GM21576 (cell line): ENCODE measurements at regions not wholly inside any gene's neighbourhood (a gene's known extent, or its start where the extent isn't known, plus 50 kb on each side); places are given as distances from the start of the nearest gene placed in this dataset.

ENCODE experiments used
- ATAC-seq: cut with Tn5 transposase; IDR thresholded peaks from one replicate; pipeline ENCODE4 v1.9.1; 2021; ENCODE audit warnings: mild to moderate bottlenecking, moderate library complexity; ENCODE audit not compliant: unreplicated experiment

GRCh38 chr12:126337556-126338441 lies 1272.6 kb downstream of the AACS start:
- ATAC-seq, result no peak

GRCh38 chr12:126342866-126343265 lies 1277.6 kb downstream of the AACS start:
- no peak for ATAC-seq

- no peak for ATAC-seq
These were observed 1278.1 kb downstream of the AACS start for GRCh38 chr12:126343321-126343720.

GRCh38 chr12:126346087-126346486 lies 1280.9 kb downstream of the AACS start:
- ATAC-seq, result no peak

- ATAC-seq, result no peak
These were observed 1282.2 kb downstream of the AACS start for GRCh38 chr12:126347421-126347820.

GRCh38 chr12:126349383-126349782 lies 1284.1 kb downstream of the AACS start:
- no peak for ATAC-seq

- ATAC-seq, result no peak
These were observed 1288.4 kb downstream of the AACS start for GRCh38 chr12:126353604-126354003.

GRCh38 chr12:126354633-126355032 lies 1289.4 kb downstream of the AACS start:
- ATAC-seq, result no peak

- ATAC-seq, result no peak
These were observed 1290.1 kb downstream of the AACS start for GRCh38 chr12:126355346-126355745.

- ATAC-seq, result no peak
These were observed 1293.6 kb downstream of the AACS start for GRCh38 chr12:126358806-126359205.

GRCh38 chr12:126359216-126359615 lies 1294.0 kb downstream of the AACS start:
- no peak for ATAC-seq

GRCh38 chr12:126361804-126362203 lies 1296.6 kb downstream of the AACS start:
- ATAC-seq, result no peak

GRCh38 chr12:126362493-126362892 lies 1297.3 kb downstream of the AACS start:
- ATAC-seq, result no peak

GRCh38 chr12:126362964-126363363 lies 1297.7 kb downstream of the AACS start:
- no peak for ATAC-seq

- ATAC-seq, result no peak
These were observed 1304.5 kb downstream of the AACS start for GRCh38 chr12:126369487-126370463.

- no peak for ATAC-seq
These were observed 1318.3 kb downstream of the AACS start for GRCh38 chr12:126383506-126383905.

- no peak for ATAC-seq
These were observed 1318.9 kb downstream of the AACS start for GRCh38 chr12:126384026-126384564.

- no peak for ATAC-seq
These were observed 1320.5 kb downstream of the AACS start for GRCh38 chr12:126385785-126386184.

GRCh38 chr12:126389220-126389841 lies 1324.1 kb downstream of the AACS start:
- no peak for ATAC-seq

GRCh38 chr12:126389961-126390360 lies 1324.7 kb downstream of the AACS start:
- no peak for ATAC-seq
